Upper lobe of right lung (tissue), 1 donor: ENCODE measurements at regions not wholly inside any gene's neighbourhood (a gene's known extent, or its start where the extent isn't known, plus 50 kb on each side); places are given as distances from the start of the nearest gene placed in this dataset.

Source experiments
- ATAC-seq: fragments of 200-7000 bp; cut with Tn5 transposase; one replicate; pipeline ENCODE4 v1.9.1; 2020; ENCODE audit warnings: mild to moderate bottlenecking, moderate library complexity
- DNase-seq: peaks from one replicate; pipeline ENCODE4 v3.0.0-alpha.2; 2020
- H3K27ac ChIP-seq: fragments of 200-600 bp; one replicate; pipeline ENCODE4 v1.8.0; 2022
- H3K27me3 ChIP-seq: fragments of 200-600 bp; one replicate; pipeline ENCODE4 v1.8.0; 2022; ENCODE audit warnings: mild to moderate bottlenecking
- H3K36me3 ChIP-seq: fragments of 200-600 bp; one replicate; pipeline ENCODE4 v1.8.0; 2022
- H3K4me1 ChIP-seq: fragments of 200-600 bp; one replicate; pipeline ENCODE4 v1.8.0; 2022
- H3K4me3 ChIP-seq: fragments of 200-600 bp; one replicate; pipeline ENCODE4 v1.8.0; 2022; ENCODE audit warnings: mild to moderate bottlenecking
- H3K9me3 ChIP-seq: fragments of 200-600 bp; one replicate; pipeline ENCODE4 v1.8.0; 2022
- CTCF ChIP-seq: fragments of 200-600 bp; IDR thresholded peaks from one replicate; pipeline ENCODE4 v1.8.0; 2022; ENCODE audit warnings: antibody characterized with exemption
- intact Hi-C: fragments of 100-400 bp; cut with DNase I; formaldehyde crosslinking; loops from one replicate; pipeline ENCODE4 v1.11.0; 2022
- donor health status: DM: no; HTN: yes; CAD: no; lungs with severe emphysema.

GRCh38 chr12:113639474-113639873 lies 167.8 kb upstream of the LHX5 start:
- no peak for DNase-seq
- intact Hi-C loops: no loop called here
- ATAC-seq: no peak
- no peak for TF ChIP-seq CTCF
- Histone ChIP-seq H3K27me3 (peaks cover 62% of the 10 kb centered on the region), H3K9me3 (no peaks in the 10 kb centered on the region), H3K27ac (no peak overlapping the region), H3K36me3 (no peaks in the 10 kb centered on the region), H3K4me1 (no peaks in the 10 kb centered on the region), H3K4me3 (no peak overlapping the region)

- Histone ChIP-seq H3K27ac (no peak overlapping the region), H3K4me1 (no peaks in the 10 kb centered on the region), H3K36me3 (no peaks in the 10 kb centered on the region), H3K9me3 (no peaks in the 10 kb centered on the region), H3K4me3 (no peak overlapping the region), H3K27me3 (peaks cover 51% of the 10 kb centered on the region)
- no peak for TF ChIP-seq CTCF
- ATAC-seq (no peak), DNase-seq (no peak)
- intact Hi-C loops: no loop called here
Observed at GRCh38 chr12:113638460-113638775, 166.7 kb upstream of the LHX5 start.

- no peak for DNase-seq
- no peak for ATAC-seq
- H3K27me3 ChIP-seq: peaks cover 38% of the 10 kb centered on the region
- H3K9me3 ChIP-seq: peaks cover 4% of the 10 kb centered on the region
- H3K36me3 ChIP-seq: no peaks in the 10 kb centered on the region
- no peaks in the 10 kb centered on the region for H3K4me1 ChIP-seq
- no peak for TF ChIP-seq CTCF
- intact Hi-C loops: no loop called here
- H3K27ac ChIP-seq: no peak overlapping the region
- H3K4me3 ChIP-seq: no peak overlapping the region
Observed at GRCh38 chr12:113634982-113635381, 163.3 kb upstream of the LHX5 start.

- no peak overlapping the region for H3K27ac ChIP-seq
- intact Hi-C loops: no loop called here
- peaks cover 33% of the 10 kb centered on the region for H3K27me3 ChIP-seq
- peaks cover 7% of the 10 kb centered on the region for H3K9me3 ChIP-seq
- no peak overlapping the region for H3K4me3 ChIP-seq
- H3K36me3 ChIP-seq: no peaks in the 10 kb centered on the region
- TF ChIP-seq CTCF: no peak
- ATAC-seq (no peak), DNase-seq (no peak)
- no peaks in the 10 kb centered on the region for H3K4me1 ChIP-seq
Observed at GRCh38 chr12:113634474-113634873, 162.8 kb upstream of the LHX5 start.

GRCh38 chr12:113633678-113634332 lies 162.1 kb upstream of the LHX5 start:
- ATAC-seq (no peak), DNase-seq (no peak)
- Histone ChIP-seq H3K27me3 (peaks cover 28% of the 10 kb centered on the region), H3K4me3 (no peak overlapping the region), H3K9me3 (peaks cover 7% of the 10 kb centered on the region), H3K27ac (no peak overlapping the region), H3K4me1 (no peaks in the 10 kb centered on the region), H3K36me3 (no peaks in the 10 kb centered on the region)
- intact Hi-C loops: no loop called here
- no peak for TF ChIP-seq CTCF

- DNase-seq: no peak
- no peak for ATAC-seq
- no peak for TF ChIP-seq CTCF
- Histone ChIP-seq H3K27me3 (peaks cover 7% of the 10 kb centered on the region), H3K9me3 (peaks cover 14% of the 10 kb centered on the region), H3K27ac (no peak overlapping the region), H3K36me3 (no peaks in the 10 kb centered on the region), H3K4me1 (no peaks in the 10 kb centered on the region), H3K4me3 (no peak overlapping the region)
- intact Hi-C loops: no loop called here
Observed at GRCh38 chr12:113630625-113631024, 159.0 kb upstream of the LHX5 start.
